Uterus (tissue), 3 donors: ENCODE measurements at regions not wholly inside any gene's neighbourhood (a gene's known extent, or its start where the extent isn't known, plus 50 kb on each side); places are given as distances from the start of the nearest gene placed in this dataset.

Experiments
- DNase-seq, 2 donors: peaks; one replicate each; pipeline ENCODE4 v3.0.0-alpha.2; 2019 to 2020
- H3K27ac ChIP-seq, 2 donors: fragments of 200-600 bp; sonication (generic); 1 replicate in 1 of 2; 2 replicates in 1 of 2; pipeline ENCODE4 v1.5.1; 2016 to 2018
- H3K27me3 ChIP-seq, 2 donors: fragments of 200-600 bp; sonication (generic); one replicate each; pipeline ENCODE4 v1.5.1; 2018 to 2019; ENCODE audit warnings: control low read depth in 1 of 2
- H3K36me3 ChIP-seq, 2 donors: fragments of 200-600 bp; sonication (generic); one replicate each; pipeline ENCODE4 v1.5.1; 2019; ENCODE audit warnings: control low read depth in 1 of 2
- H3K4me1 ChIP-seq, 2 donors: fragments of 200-600 bp; sonication (generic); one replicate each; pipeline ENCODE4 v1.5.1; 2018 to 2019; ENCODE audit warnings: control low read depth in 1 of 2
- H3K4me3 ChIP-seq, 2 donors: fragments of 200-600 bp; sonication (generic); 1 replicate in 1 of 2; 2 replicates in 1 of 2; pipeline ENCODE4 v1.5.1; 2018 to 2019; ENCODE audit warnings: mild to moderate bottlenecking in 1 of 2
- H3K9me3 ChIP-seq, 2 donors: fragments of 200-600 bp; sonication (generic); one replicate each; pipeline ENCODE4 v1.5.1; 2019; ENCODE audit warnings: control low read depth in 1 of 2
- POLR2A ChIP-seq, 2 donors: fragments of 450-650 bp; IDR thresholded peaks; one replicate each; pipeline ENCODE4 v1.6.1; 2016; ENCODE audit warnings: antibody characterized with exemption in 2 of 2, mild to moderate bottlenecking in 1 of 2, moderate library complexity in 1 of 2
- intact Hi-C: fragments of 100-400 bp; cut with DNase I; formaldehyde crosslinking; loops from one replicate; pipeline ENCODE4 v1.15.1; 2023; ENCODE audit warnings: low total_unique reads
- TF ChIP-seq, protein P1 (sequence below), 4 experiments: fragments of 200-600 bp in 2 of 4; fragments of 450-650 bp in 2 of 4; sonication (generic) in 2 of 4; IDR thresholded peaks; one replicate each; pipeline ENCODE4 v1.5.1; 2016 to 2019; ENCODE audit warnings: antibody characterized with exemption in 4 of 4, mild to moderate bottlenecking in 2 of 4, moderate library complexity in 1 of 4
- donor health status: DM: yes; HTN: yes; CAD: no.

DNA sequence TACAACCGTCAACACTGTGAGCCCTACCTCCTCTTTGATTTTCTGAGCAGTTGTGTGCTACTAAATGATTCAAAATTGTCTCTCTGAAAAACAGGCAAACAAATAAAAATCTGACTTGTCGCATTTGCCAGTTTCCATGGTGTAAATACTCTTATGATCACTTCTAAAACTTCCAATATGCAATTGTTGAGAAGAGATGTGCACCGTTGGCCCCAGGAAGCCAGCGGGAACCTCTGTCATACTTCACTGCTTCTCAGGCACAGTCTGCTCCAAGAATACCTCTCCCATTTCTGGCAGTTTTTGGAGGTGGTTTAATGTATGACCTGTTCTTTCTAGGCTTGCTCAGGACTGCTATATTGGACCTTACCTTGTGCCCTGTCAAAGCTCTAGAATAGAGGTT, 196.0 kb upstream of the NCAM2 start:
- H3K36me3 ChIP-seq: no peaks in the 10 kb centered on the region
- H3K27ac ChIP-seq: no peak overlapping the region
- H3K4me3 ChIP-seq: no peak overlapping the region
- H3K4me1 ChIP-seq: no peaks in the 10 kb centered on the region
- TF ChIP-seq, protein P1, sequence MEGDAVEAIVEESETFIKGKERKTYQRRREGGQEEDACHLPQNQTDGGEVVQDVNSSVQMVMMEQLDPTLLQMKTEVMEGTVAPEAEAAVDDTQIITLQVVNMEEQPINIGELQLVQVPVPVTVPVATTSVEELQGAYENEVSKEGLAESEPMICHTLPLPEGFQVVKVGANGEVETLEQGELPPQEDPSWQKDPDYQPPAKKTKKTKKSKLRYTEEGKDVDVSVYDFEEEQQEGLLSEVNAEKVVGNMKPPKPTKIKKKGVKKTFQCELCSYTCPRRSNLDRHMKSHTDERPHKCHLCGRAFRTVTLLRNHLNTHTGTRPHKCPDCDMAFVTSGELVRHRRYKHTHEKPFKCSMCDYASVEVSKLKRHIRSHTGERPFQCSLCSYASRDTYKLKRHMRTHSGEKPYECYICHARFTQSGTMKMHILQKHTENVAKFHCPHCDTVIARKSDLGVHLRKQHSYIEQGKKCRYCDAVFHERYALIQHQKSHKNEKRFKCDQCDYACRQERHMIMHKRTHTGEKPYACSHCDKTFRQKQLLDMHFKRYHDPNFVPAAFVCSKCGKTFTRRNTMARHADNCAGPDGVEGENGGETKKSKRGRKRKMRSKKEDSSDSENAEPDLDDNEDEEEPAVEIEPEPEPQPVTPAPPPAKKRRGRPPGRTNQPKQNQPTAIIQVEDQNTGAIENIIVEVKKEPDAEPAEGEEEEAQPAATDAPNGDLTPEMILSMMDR (IDR thresholded peaks at IDR 0.05): no peak
- TF ChIP-seq POLR2A (IDR thresholded peaks at IDR 0.05): no peak
- intact Hi-C loops: no loop called here
- H3K9me3 ChIP-seq: no peaks in the 10 kb centered on the region
- DNase-seq: no peak
- H3K27me3 ChIP-seq: no peaks in the 10 kb centered on the region

GRCh38 chr21:20802631-20803260, 195.5 kb upstream of the NCAM2 start:
- intact Hi-C loops: no loop called here
- no peak for TF ChIP-seq POLR2A (IDR thresholded peaks at IDR 0.05)
- TF ChIP-seq, protein P1 (IDR thresholded peaks at IDR 0.05): no peak
- H3K4me1 ChIP-seq: no peaks in the 10 kb centered on the region
- no peak overlapping the region for H3K4me3 ChIP-seq
- H3K36me3 ChIP-seq: no peaks in the 10 kb centered on the region
- no peaks in the 10 kb centered on the region for H3K9me3 ChIP-seq
- no peaks in the 10 kb centered on the region for H3K27me3 ChIP-seq
- DNase-seq: no peak
- no peak overlapping the region for H3K27ac ChIP-seq

DNA sequence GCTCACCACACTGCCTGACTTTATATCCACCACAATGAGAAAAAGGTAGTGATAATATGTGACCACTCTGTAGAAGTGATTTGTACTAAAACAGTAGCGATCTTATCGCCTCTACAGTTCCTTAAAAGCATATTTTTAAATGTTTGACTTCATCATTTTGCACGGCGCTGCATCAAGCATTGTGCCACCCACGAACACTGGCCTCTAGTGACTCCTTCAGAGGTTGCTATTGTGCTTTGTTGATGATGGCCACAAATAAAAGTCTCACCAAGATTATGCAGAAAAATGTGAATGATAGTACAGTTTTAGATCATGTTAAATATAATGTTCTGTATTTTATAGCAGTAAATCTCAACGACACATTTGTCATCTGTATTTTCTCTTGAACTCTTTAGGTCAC, 186.5 kb upstream of the NCAM2 start:
- Histone ChIP-seq H3K36me3 (no peaks in the 10 kb centered on the region), H3K27me3 (no peaks in the 10 kb centered on the region), H3K9me3 (no peaks in the 10 kb centered on the region), H3K4me3 (no peak overlapping the region), H3K27ac (no peak overlapping the region), H3K4me1 (no peaks in the 10 kb centered on the region)
- DNase-seq: no peak
- intact Hi-C loops: no loop called here
- no peak for TF ChIP-seq POLR2A (IDR thresholded peaks at IDR 0.05)
- TF ChIP-seq, protein P1 (IDR thresholded peaks at IDR 0.05): no peak

DNA sequence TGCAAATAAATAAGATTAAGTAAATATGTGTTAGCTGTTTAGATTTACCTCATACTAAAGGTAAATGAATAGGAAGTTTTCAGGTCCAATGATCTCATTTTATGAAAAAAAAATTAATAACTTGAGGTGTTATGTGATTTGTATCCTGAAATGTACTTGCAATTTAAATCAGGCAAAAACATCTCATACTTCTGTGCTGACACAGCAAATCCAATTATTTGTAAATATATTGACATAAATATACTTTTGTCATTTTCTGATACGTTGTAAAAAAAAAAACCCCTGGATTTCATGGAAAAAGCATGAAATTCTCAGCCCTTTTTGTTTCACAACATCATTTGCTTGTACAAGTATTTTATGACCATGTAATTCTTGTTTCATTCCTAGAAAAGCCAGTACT, 184.1 kb upstream of the NCAM2 start:
- DNase-seq: no peak
- Histone ChIP-seq H3K4me1 (no peaks in the 10 kb centered on the region), H3K4me3 (no peak overlapping the region), H3K36me3 (no peaks in the 10 kb centered on the region), H3K27ac (no peak overlapping the region), H3K27me3 (no peaks in the 10 kb centered on the region), H3K9me3 (no peaks in the 10 kb centered on the region)
- no peak for TF ChIP-seq POLR2A (IDR thresholded peaks at IDR 0.05)
- TF ChIP-seq, protein P1 (IDR thresholded peaks at IDR 0.05): no peak
- intact Hi-C loops: no loop called here

GRCh38 chr21:20822666-20823065, 175.5 kb upstream of the NCAM2 start:
- TF ChIP-seq POLR2A (IDR thresholded peaks at IDR 0.05): no peak
- TF ChIP-seq, protein P1 (IDR thresholded peaks at IDR 0.05): no peak
- Histone ChIP-seq H3K4me1 (no peaks in the 10 kb centered on the region), H3K27me3 (no peaks in the 10 kb centered on the region), H3K4me3 (no peak overlapping the region), H3K36me3 (no peaks in the 10 kb centered on the region), H3K9me3 (no peaks in the 10 kb centered on the region), H3K27ac (no peak overlapping the region)
- DNase-seq: no peak
- intact Hi-C loops: no loop called here
